Endothelial cell of umbilical vein (primary cell): ENCODE measurements at regions not wholly inside any gene's neighbourhood (a gene's known extent, or its start where the extent isn't known, plus 50 kb on each side); places are given as distances from the start of the nearest gene placed in this dataset.

Source experiments
- EZH2 ChIP-seq: IDR thresholded peaks from 2 replicates; pipeline ENCODE4 v1.6.1; 2012; ENCODE audit warnings: borderline replicate concordance, low read depth, mild to moderate bottlenecking, moderate library complexity, low read length, inconsistent platforms; ENCODE audit not compliant: severe bottlenecking
- FOS ChIP-seq: IDR thresholded peaks from 2 replicates; pipeline ENCODE4 v1.6.1; 2011; ENCODE audit warnings: mild to moderate bottlenecking, low read length, moderate library complexity, borderline replicate concordance; ENCODE audit not compliant: insufficient read depth
- JUN ChIP-seq: IDR thresholded peaks from 2 replicates; pipeline ENCODE4 v1.6.1; 2011; ENCODE audit warnings: borderline replicate concordance, low read depth; ENCODE audit not compliant: insufficient read length, insufficient read depth
- MYC ChIP-seq: IDR thresholded peaks from one replicate; pipeline ENCODE4 v1.6.1; 2011; ENCODE audit warnings: mild to moderate bottlenecking, low read depth, low read length
- POLR2A ChIP-seq: IDR thresholded peaks from 2 replicates; pipeline ENCODE4 v1.6.1; 2012; ENCODE audit warnings: low read depth, mild to moderate bottlenecking, control low read depth, low read length
- POLR2AphosphoS5 ChIP-seq: IDR thresholded peaks from 2 replicates; pipeline ENCODE4 v1.6.1; 2012; ENCODE audit warnings: low read depth, mild to moderate bottlenecking, control low read depth, low read length, moderate library complexity; ENCODE audit not compliant: insufficient read depth
- TF ChIP-seq, protein P1 (sequence below), 2 donors: IDR thresholded peaks; 1 replicate in 1 of 2; 2 replicates in 1 of 2; pipeline ENCODE4 v1.5.1; 2011; ENCODE audit warnings: low read length in 2 of 2, mild to moderate bottlenecking in 2 of 2, moderate library complexity in 2 of 2, control low read depth in 1 of 2, inconsistent platforms in 1 of 2, low read depth in 1 of 2; ENCODE audit not compliant: insufficient read depth in 1 of 2; ENCODE audit errors: extremely low read depth in 1 of 2
- TF ChIP-seq, protein P2 (sequence below): IDR thresholded peaks from 2 replicates; pipeline ENCODE4 v1.6.1; 2011; ENCODE audit not compliant: insufficient read depth, insufficient read length

DNA sequence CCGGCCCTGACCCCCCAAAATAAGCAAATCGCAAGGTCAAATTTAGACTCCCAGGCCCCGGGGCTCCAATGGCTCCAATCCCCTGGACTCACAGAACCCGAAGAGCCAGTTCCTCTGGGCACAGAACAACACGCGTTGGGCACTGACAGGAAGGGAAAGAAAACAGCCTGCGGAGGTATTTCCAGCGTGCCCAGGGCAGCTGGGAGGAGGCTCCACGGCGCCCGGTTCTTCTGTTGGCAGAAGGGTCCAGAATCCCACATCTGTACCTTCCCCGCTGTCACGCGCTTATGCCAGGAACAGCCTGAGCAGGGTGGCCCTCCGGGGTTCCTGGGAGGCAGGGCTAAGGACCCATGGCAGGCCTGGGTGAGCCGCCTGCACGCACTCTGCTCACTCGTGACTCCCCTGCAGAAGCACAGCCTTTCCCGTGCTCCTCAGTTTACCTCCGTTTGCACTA is 85.5 kb downstream of the RIPK4 start:
- TF ChIP-seq FOS (no peak), POLR2AphosphoS5 (no peak), POLR2A (no peak), EZH2 (no peak), JUN (no peak), MYC (no peak)
- TF ChIP-seq, protein P1, sequence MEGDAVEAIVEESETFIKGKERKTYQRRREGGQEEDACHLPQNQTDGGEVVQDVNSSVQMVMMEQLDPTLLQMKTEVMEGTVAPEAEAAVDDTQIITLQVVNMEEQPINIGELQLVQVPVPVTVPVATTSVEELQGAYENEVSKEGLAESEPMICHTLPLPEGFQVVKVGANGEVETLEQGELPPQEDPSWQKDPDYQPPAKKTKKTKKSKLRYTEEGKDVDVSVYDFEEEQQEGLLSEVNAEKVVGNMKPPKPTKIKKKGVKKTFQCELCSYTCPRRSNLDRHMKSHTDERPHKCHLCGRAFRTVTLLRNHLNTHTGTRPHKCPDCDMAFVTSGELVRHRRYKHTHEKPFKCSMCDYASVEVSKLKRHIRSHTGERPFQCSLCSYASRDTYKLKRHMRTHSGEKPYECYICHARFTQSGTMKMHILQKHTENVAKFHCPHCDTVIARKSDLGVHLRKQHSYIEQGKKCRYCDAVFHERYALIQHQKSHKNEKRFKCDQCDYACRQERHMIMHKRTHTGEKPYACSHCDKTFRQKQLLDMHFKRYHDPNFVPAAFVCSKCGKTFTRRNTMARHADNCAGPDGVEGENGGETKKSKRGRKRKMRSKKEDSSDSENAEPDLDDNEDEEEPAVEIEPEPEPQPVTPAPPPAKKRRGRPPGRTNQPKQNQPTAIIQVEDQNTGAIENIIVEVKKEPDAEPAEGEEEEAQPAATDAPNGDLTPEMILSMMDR (IDR thresholded peaks at IDR 0.05; ENCODE audit: extremely low read depth in 1 of 2, insufficient read depth in 1 of 2, low read depth in 1 of 2, low read length in 2 of 2): no peak
- TF ChIP-seq, protein P2, sequence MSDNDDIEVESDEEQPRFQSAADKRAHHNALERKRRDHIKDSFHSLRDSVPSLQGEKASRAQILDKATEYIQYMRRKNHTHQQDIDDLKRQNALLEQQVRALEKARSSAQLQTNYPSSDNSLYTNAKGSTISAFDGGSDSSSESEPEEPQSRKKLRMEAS: no peak
